Sigmoid colon (tissue), 6 donors: ENCODE measurements at regions not wholly inside any gene's neighbourhood (a gene's known extent, or its start where the extent isn't known, plus 50 kb on each side); places are given as distances from the start of the nearest gene placed in this dataset.

Experiments used
- DNase-seq: peaks from one replicate; pipeline ENCODE4 v3.0.0-alpha.2; 2019
- H3K27ac ChIP-seq, 4 donors: fragments of 200-600 bp; sonication (generic); one replicate each; pipeline ENCODE4 v1.5.1; 2016 to 2019; ENCODE audit warnings: mild to moderate bottlenecking in 1 of 4
- H3K27me3 ChIP-seq, 3 donors: fragments of 200-600 bp; sonication (generic); one replicate each; pipeline ENCODE4 v1.5.1; 2019; ENCODE audit warnings: mild to moderate bottlenecking in 1 of 3
- H3K36me3 ChIP-seq, 4 donors: fragments of 200-600 bp; sonication (generic); one replicate each; pipeline ENCODE4 v1.5.1; 2016 to 2019
- H3K4me1 ChIP-seq, 4 donors: fragments of 200-600 bp; sonication (generic); one replicate each; pipeline ENCODE4 v1.5.1; 2017 to 2019
- H3K4me3 ChIP-seq, 4 donors: fragments of 200-600 bp; sonication (generic); one replicate each; pipeline ENCODE4 v1.5.1; 2017 to 2019; ENCODE audit warnings: mild to moderate bottlenecking in 2 of 4, moderate library complexity in 1 of 4
- H3K9me3 ChIP-seq, 4 donors: fragments of 200-600 bp in 3 of 4; sonication (generic) in 3 of 4; one replicate each; pipeline versions ENCODE4 v1.5.1 to v1.6.1; 2013 to 2019
- CTCF ChIP-seq, 4 experiments: fragments of 450-650 bp in 3 of 4; fragments of 200-600 bp in 1 of 4; IDR thresholded peaks; one replicate each; pipeline ENCODE4 v1.5.1; 2016 to 2019; ENCODE audit warnings: antibody characterized with exemption in 4 of 4, mild to moderate bottlenecking in 3 of 4, moderate library complexity in 2 of 4
- EP300 ChIP-seq, 4 donors: sonication (generic); formaldehyde crosslinking; IDR thresholded peaks; one replicate each; pipeline ENCODE4 v1.6.1; 2017; ENCODE audit warnings: antibody characterized with exemption in 4 of 4
- POLR2A ChIP-seq, 2 donors: fragments of 450-650 bp; IDR thresholded peaks; one replicate each; pipeline ENCODE4 v1.6.1; 2016; ENCODE audit warnings: antibody characterized with exemption in 2 of 2, mild to moderate bottlenecking in 2 of 2, moderate library complexity in 2 of 2
- POLR2AphosphoS5 ChIP-seq, 4 donors: sonication (generic); formaldehyde crosslinking; IDR thresholded peaks; one replicate each; pipeline ENCODE4 v1.6.1; 2017; ENCODE audit warnings: antibody characterized with exemption in 4 of 4
- WGBS, 2 donors: extraction: QIAGEN DNeasy Blood & Tissue Kit; methylation state at CpG; one replicate each; pipeline ENCODE4 v1.1.7; 2013; 5-methylcytosine and 5-hydroxymethylcytosine counted together
- intact Hi-C: fragments of 100-400 bp; cut with DNase I; formaldehyde crosslinking; loops from one replicate; pipeline ENCODE4 v1.15.1; 2023
- donor health status: healthy with polysubstance abuse.
- donor health status: healthy.

GRCh38 chr7:142455392-142455791 lies 197.5 kb upstream of the PRSS58 start:
- TF ChIP-seq EP300 (IDR thresholded peaks at IDR 0.05) (no peak), POLR2AphosphoS5 (IDR thresholded peaks at IDR 0.05) (no peak), CTCF (IDR thresholded peaks at IDR 0.05) (no peak), POLR2A (IDR thresholded peaks at IDR 0.05) (no peak)
- Histone ChIP-seq H3K27me3 (peaks cover 0 to 6% (median 0%) of the 10 kb centered on the region in 3 donors), H3K4me3 (no peak overlapping the region), H3K9me3 (no peaks in the 10 kb centered on the region), H3K27ac (no peak overlapping the region), H3K4me1 (peaks cover 0 to 5% (median 0%) of the 10 kb centered on the region in 4 donors), H3K36me3 (no peaks in the 10 kb centered on the region)
- WGBS, 2 donors: 90 to 92% methylated on average over 10 of the region's 10 CpGs
- intact Hi-C loops: no loop called here
- DNase-seq: no peak

GRCh38 chr7:142454862-142455261 lies 197.0 kb upstream of the PRSS58 start:
- no peak for DNase-seq
- WGBS, 2 donors: 66 to 69% methylated on average over 5 of the region's 5 CpGs
- H3K4me3 ChIP-seq: no peak overlapping the region
- H3K9me3 ChIP-seq: no peaks in the 10 kb centered on the region
- H3K27ac ChIP-seq: no peak overlapping the region
- peaks cover 0 to 5% (median 0%) of the 10 kb centered on the region in 4 donors for H3K4me1 ChIP-seq
- peaks cover 0 to 6% (median 0%) of the 10 kb centered on the region in 3 donors for H3K27me3 ChIP-seq
- no peaks in the 10 kb centered on the region for H3K36me3 ChIP-seq
- intact Hi-C loops: no loop called here
- no peak for TF ChIP-seq CTCF (IDR thresholded peaks at IDR 0.05)
- no peak for TF ChIP-seq EP300 (IDR thresholded peaks at IDR 0.05)
- no peak for TF ChIP-seq POLR2AphosphoS5 (IDR thresholded peaks at IDR 0.05)
- TF ChIP-seq POLR2A (IDR thresholded peaks at IDR 0.05): no peak

GRCh38 chr7:142452791-142453190 lies 194.9 kb upstream of the PRSS58 start:
- H3K27ac ChIP-seq: no peak overlapping the region
- 71 to 92% methylated on average over 4 of the region's 4 CpGs for WGBS, 2 donors
- DNase-seq: no peak
- no peaks in the 10 kb centered on the region for H3K4me1 ChIP-seq
- no peaks in the 10 kb centered on the region for H3K9me3 ChIP-seq
- H3K4me3 ChIP-seq: no peak overlapping the region
- intact Hi-C loops: no loop called here
- no peak for TF ChIP-seq CTCF (IDR thresholded peaks at IDR 0.05)
- TF ChIP-seq POLR2A (IDR thresholded peaks at IDR 0.05): no peak
- no peak for TF ChIP-seq EP300 (IDR thresholded peaks at IDR 0.05)
- no peaks in the 10 kb centered on the region for H3K27me3 ChIP-seq
- no peaks in the 10 kb centered on the region for H3K36me3 ChIP-seq

- no peak overlapping the region for H3K27ac ChIP-seq
- no peaks in the 10 kb centered on the region for H3K27me3 ChIP-seq
- TF ChIP-seq EP300 (IDR thresholded peaks at IDR 0.05) (no peak), POLR2A (IDR thresholded peaks at IDR 0.05) (no peak), CTCF (IDR thresholded peaks at IDR 0.05) (no peak), POLR2AphosphoS5 (IDR thresholded peaks at IDR 0.05) (no peak)
- intact Hi-C loops: no loop called here
- no peaks in the 10 kb centered on the region for H3K36me3 ChIP-seq
- DNase-seq: no peak
- no peak overlapping the region for H3K4me3 ChIP-seq
- H3K4me1 ChIP-seq: no peaks in the 10 kb centered on the region
- H3K9me3 ChIP-seq: no peaks in the 10 kb centered on the region
- WGBS, 2 donors: 70 to 76% methylated on average over 4 of the region's 4 CpGs
Observed at GRCh38 chr7:142451817-142452216, 194.0 kb upstream of the PRSS58 start.

- H3K27me3 ChIP-seq: no peaks in the 10 kb centered on the region
- intact Hi-C loops: no loop called here
- no peak for TF ChIP-seq POLR2AphosphoS5 (IDR thresholded peaks at IDR 0.05)
- TF ChIP-seq POLR2A (IDR thresholded peaks at IDR 0.05): no peak
- no peak for TF ChIP-seq CTCF (IDR thresholded peaks at IDR 0.05)
- no peak for TF ChIP-seq EP300 (IDR thresholded peaks at IDR 0.05)
- H3K4me1 ChIP-seq: no peaks in the 10 kb centered on the region
- H3K9me3 ChIP-seq: no peaks in the 10 kb centered on the region
- WGBS, 2 donors: 62 to 82% methylated on average over 5 of the region's 5 CpGs
- no peak overlapping the region for H3K27ac ChIP-seq
- no peaks in the 10 kb centered on the region for H3K36me3 ChIP-seq
- no peak for DNase-seq
- no peak overlapping the region for H3K4me3 ChIP-seq
Observed at GRCh38 chr7:142451296-142451695, 193.4 kb upstream of the PRSS58 start.
